ENCODE measurements at regions not wholly inside any gene's neighbourhood (a gene's known extent, or its start where the extent isn't known, plus 50 kb on each side); places are given as distances from the start of the nearest gene placed in this dataset.

- no peak for TF ChIP-seq ZNF384 (IDR thresholded peaks at IDR 0.05)
- TF ChIP-seq PKNOX1 (IDR thresholded peaks at IDR 0.05) = no peak
- no peak for TF ChIP-seq BHLHE40 (IDR thresholded peaks at IDR 0.05; ENCODE audit: borderline replicate concordance)
- TF ChIP-seq FOXA1 (IDR thresholded peaks at IDR 0.05) = no peak
- TF ChIP-seq FOXK2 (IDR thresholded peaks at IDR 0.05) = no peak
- no peak for TF ChIP-seq TARDBP (IDR thresholded peaks at IDR 0.05)
- no peak for TF ChIP-seq L3MBTL2 (conservative IDR thresholded peaks at IDR 0.05)
These were observed 268.0 kb downstream of the MYCN start for GRCh38 chr2:16208241-16208797.
